HCEC 1CT (cell line): ENCODE measurements at regions not wholly inside any gene's neighbourhood (a gene's known extent, or its start where the extent isn't known, plus 50 kb on each side); places are given as distances from the start of the nearest gene placed in this dataset.
"Not testable (repeated sequence)": the region's sequence is repeated elsewhere in the genome, so short reads cannot be mapped to it uniquely, and the experiment has no call there.

Experiments used
- DNase-seq: peaks from one replicate; pipeline ENCODE4 v3.0.0-alpha.2; 2017

GRCh38 chrX:122238801-122239200, 945.3 kb upstream of the GRIA3 start:
- DNase-seq, result no peak

- DNase-seq, result no peak
These were observed 942.1 kb upstream of the GRIA3 start for GRCh38 chrX:122241959-122242358.

- DNase-seq, result no peak
These were observed 940.0 kb upstream of the GRIA3 start for GRCh38 chrX:122244080-122244479.

- DNase-seq, result no peak
These were observed 938.9 kb upstream of the GRIA3 start for GRCh38 chrX:122245175-122245574.

- DNase-seq, result no peak
These were observed 938.1 kb upstream of the GRIA3 start for GRCh38 chrX:122245943-122246342.

GRCh38 chrX:122246937-122247336, 937.1 kb upstream of the GRIA3 start:
- no peak for DNase-seq

- no peak for DNase-seq
These were observed 935.4 kb upstream of the GRIA3 start for GRCh38 chrX:122248681-122249080.

GRCh38 chrX:122252454-122252853, 931.6 kb upstream of the GRIA3 start:
- no peak for DNase-seq

- no peak for DNase-seq
These were observed 915.7 kb upstream of the GRIA3 start for GRCh38 chrX:122268353-122268752.

GRCh38 chrX:122269243-122269781, 914.8 kb upstream of the GRIA3 start:
- DNase-seq, result no peak

GRCh38 chrX:122270809-122271494, 913.1 kb upstream of the GRIA3 start:
- no peak for DNase-seq

GRCh38 chrX:122272011-122272410, 912.1 kb upstream of the GRIA3 start:
- no peak for DNase-seq

GRCh38 chrX:122279746-122280145, 904.3 kb upstream of the GRIA3 start:
- no peak for DNase-seq

- not testable (repeated sequence) for DNase-seq
These were observed 884.3 kb upstream of the GRIA3 start for GRCh38 chrX:122299822-122300221.

- DNase-seq, result no peak
These were observed 882.6 kb upstream of the GRIA3 start for GRCh38 chrX:122301491-122301890.

GRCh38 chrX:122303761-122304160, 880.3 kb upstream of the GRIA3 start:
- no peak for DNase-seq

GRCh38 chrX:122344816-122345215, 839.3 kb upstream of the GRIA3 start:
- no peak for DNase-seq

GRCh38 chrX:122363112-122363795, 820.8 kb upstream of the GRIA3 start:
- no peak for DNase-seq

GRCh38 chrX:122375533-122375932, 808.5 kb upstream of the GRIA3 start:
- DNase-seq, result not testable (repeated sequence)

- no peak for DNase-seq
These were observed 795.1 kb upstream of the GRIA3 start for GRCh38 chrX:122389005-122389404.

- DNase-seq, result no peak
These were observed 765.3 kb upstream of the GRIA3 start for GRCh38 chrX:122418758-122419157.

GRCh38 chrX:122421434-122422121, 762.5 kb upstream of the GRIA3 start:
- no peak for DNase-seq

- no peak for DNase-seq
These were observed 761.5 kb upstream of the GRIA3 start for GRCh38 chrX:122422547-122422946.

- DNase-seq, result no peak
These were observed 749.1 kb upstream of the GRIA3 start for GRCh38 chrX:122434942-122435341.
